ENCODE measurements at regions not wholly inside any gene's neighbourhood (a gene's known extent, or its start where the extent isn't known, plus 50 kb on each side); places are given as distances from the start of the nearest gene placed in this dataset.

DNA sequence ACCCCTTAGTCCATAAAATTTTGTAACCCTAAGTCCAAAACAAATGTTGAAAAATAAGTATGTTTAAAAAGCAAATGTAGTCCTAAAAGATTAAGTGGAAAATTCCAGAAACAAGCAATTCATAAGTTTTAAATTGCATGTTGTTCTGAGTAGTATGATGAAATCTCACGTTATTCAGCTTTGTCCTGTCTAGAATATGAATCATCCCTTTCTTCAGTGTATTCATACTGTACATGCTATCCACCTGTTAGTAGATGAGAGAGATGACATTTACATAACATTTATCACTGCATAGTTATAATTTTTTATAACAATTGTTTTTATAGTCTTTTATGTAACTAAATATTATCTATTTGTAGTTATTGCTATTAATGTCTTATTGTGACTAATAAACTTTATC is 622.3 kb upstream of the CHORDC1 start:
- DNase-seq (ENCODE audit: low spot score) = no peak

DNA sequence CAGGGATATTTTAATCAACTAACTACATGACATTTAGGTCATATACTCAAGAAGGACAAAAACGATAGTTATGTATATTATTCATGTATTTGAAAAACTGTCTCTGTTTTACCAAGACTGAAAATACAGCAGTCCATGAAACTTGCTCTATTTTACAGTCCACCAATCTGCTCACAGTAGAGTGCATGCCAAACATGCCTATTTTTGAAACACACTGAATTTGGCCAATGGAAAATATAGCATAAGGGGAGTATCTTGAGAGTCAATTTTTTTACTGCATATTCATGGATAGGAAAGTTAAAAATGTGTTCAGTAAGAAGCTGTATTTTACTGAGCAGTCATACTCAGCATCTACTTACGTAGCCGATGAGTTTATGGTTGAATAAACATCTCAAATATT is 621.2 kb upstream of the CHORDC1 start:
- DNase-seq (ENCODE audit: low spot score) = no peak

DNA sequence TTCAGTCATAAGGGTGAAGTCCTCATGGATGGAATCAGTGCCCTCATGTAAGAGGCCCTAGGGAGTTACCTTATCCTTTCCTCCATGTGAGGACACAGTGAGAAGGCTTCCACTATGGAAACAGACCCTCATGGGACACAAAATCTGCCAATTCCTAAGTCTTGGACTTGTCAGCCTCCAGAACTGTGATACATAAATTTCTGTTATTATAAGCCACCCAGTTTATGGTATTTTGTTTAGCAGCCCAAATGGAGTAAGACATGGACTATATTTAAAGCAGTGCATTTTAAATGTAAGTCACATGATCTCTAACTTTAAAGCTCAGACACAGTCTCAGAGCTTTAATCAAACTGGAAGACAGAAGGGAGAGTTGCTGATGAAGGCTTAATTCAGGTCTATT is 619.8 kb upstream of the CHORDC1 start:
- no peak for DNase-seq (ENCODE audit: low spot score)

DNA sequence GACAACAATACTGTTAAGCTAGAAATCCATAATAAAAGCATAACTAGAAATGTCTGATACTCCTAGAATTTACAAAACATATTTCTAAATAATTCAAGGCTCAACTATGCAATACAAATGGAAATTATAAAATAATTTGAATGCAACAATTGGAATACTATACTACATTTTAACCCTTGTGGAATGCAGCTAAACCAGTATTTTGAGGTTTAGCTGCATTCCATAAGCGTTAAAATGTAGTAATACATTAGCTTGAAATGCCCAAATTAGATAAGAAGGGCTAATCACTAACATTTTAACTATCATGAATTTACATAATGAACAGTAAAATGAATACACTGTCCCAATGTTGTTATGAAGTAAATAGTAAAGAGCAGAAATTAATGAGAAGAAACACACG is 617.2 kb upstream of the CHORDC1 start:
- no peak for DNase-seq (ENCODE audit: low spot score)

- no peak for DNase-seq (ENCODE audit: low spot score)
Measured at GRCh38 chr11:90836031-90836430, 613.2 kb upstream of the CHORDC1 start.

- DNase-seq (ENCODE audit: low spot score) = no peak
Measured at GRCh38 chr11:90823446-90823845, 600.6 kb upstream of the CHORDC1 start.

- no peak for DNase-seq (ENCODE audit: low spot score)
Measured at GRCh38 chr11:90822996-90823395, 600.1 kb upstream of the CHORDC1 start.

DNA sequence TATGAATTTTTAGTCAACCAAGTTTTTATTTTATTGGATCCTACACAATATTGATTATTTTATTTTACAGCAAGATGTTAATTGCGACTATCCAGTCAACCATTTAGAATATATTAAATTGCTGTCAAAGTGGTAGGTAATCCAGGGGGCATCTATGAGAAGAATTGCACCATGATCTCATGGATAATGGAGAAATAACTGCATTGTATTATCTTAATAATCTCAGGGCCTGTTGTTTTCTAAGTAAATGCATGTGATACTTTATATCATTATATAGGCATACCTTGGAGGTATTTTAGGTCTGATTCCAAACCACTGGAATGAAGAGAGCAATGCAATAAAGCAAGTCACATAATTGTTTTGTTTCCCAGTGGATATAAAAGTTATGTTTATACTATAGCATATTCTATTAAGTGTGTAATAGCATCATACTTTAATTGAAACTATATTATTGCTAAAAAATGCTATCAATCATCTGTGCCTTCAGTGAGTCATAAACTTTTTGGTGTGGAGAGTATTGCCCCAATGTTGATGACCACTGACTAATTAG is 595.4 kb upstream of the CHORDC1 start:
- DNase-seq (ENCODE audit: low spot score) = no peak

DNA sequence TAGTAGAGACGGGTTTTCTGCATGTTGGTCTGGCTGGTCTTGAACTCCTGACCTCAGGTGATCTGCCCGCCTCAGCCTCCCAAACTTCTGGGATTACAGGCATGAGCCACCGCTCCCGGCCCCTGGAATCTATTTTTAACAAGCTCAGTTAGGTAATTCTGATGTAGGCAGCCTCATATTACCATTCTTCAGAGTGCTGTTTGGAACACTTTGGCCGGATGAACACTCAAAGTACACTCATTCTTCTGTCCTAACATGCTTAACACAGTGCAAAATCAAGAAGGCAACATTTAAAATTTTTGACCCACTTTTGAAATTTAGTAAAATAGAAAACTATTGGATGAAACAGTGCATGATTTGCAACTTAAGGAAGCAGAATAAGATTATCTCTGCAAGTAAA is 586.7 kb upstream of the CHORDC1 start:
- DNase-seq (ENCODE audit: low spot score) = no peak

GRCh38 chr11:90805172-90805571 is 582.3 kb upstream of the CHORDC1 start:
- no peak for DNase-seq (ENCODE audit: low spot score)

GRCh38 chr11:90803831-90804230 is 581.0 kb upstream of the CHORDC1 start:
- DNase-seq (ENCODE audit: low spot score) = no peak

GRCh38 chr11:90803366-90803765 is 580.5 kb upstream of the CHORDC1 start:
- DNase-seq (ENCODE audit: low spot score) = no peak

GRCh38 chr11:90798769-90799168 is 575.9 kb upstream of the CHORDC1 start:
- no peak for DNase-seq (ENCODE audit: low spot score)

GRCh38 chr11:90795746-90796145 is 572.9 kb upstream of the CHORDC1 start:
- DNase-seq (ENCODE audit: low spot score) = no peak

DNA sequence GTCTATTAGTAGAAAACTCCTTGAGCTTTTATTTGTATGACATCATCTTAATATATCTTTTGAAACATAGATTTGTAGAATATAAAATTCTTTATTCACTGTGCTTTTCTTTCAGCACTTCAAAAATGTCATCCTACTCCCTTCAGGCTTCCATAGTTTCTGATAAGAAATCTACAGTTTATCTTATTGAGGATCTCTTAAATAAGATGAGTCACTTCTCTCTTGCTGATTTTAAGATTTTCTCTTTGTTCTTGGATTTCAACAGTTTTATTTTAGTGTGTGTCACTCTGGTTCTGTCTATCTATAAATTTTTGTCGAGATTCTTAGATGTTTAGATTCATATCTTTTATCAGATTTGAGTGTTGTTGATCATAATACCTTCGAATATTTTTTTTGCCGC is 566.1 kb upstream of the CHORDC1 start:
- no peak for DNase-seq (ENCODE audit: low spot score)

DNA sequence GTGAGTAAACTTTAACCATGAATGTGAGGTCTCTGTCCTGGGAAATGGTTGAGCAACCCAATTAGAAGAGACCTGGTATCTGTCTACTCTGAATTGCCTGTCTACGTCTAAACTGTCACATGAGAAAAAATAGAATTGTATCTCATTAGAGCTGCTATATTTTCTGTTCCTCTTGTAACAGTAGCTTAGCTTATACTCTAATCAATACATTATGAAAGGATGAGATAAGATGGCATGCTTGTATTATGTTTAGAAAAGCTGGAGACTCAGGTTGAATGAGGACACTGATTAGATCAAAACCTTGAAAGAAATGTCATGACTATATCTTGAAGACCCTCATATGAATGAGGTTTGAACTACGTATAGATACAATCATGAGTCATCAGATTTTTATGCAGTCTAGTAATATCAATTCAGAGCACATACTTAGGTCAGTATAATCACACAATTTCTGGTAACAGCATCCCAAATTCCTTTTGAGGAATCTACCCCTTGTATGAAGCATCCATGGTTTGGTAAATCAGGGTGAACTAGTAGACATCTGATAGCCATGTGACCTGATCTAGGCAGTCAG is 561.5 kb upstream of the CHORDC1 start:
- DNase-seq (ENCODE audit: low spot score) = no peak

DNA sequence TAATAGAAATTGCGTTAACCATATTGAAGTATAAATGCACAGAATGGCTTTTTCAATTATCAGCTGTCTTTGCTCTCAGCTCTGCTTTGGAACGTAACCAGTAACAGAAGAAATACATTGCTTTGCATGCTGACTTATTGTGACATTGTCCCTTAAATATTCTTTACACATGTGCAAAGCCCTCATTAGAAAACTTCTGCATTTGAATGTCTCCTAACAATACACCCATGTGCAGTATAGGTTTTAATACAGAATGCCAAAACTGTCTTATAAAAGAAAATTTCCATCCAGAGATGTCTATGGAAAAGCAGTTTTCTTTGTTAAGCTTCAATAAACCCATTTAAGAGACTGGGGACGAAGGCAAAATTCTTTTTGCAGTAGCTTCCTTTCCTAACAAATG is 560.3 kb upstream of the CHORDC1 start:
- DNase-seq (ENCODE audit: low spot score) = no peak

GRCh38 chr11:90779098-90779497 is 556.2 kb upstream of the CHORDC1 start:
- DNase-seq (ENCODE audit: low spot score) = no peak

DNA sequence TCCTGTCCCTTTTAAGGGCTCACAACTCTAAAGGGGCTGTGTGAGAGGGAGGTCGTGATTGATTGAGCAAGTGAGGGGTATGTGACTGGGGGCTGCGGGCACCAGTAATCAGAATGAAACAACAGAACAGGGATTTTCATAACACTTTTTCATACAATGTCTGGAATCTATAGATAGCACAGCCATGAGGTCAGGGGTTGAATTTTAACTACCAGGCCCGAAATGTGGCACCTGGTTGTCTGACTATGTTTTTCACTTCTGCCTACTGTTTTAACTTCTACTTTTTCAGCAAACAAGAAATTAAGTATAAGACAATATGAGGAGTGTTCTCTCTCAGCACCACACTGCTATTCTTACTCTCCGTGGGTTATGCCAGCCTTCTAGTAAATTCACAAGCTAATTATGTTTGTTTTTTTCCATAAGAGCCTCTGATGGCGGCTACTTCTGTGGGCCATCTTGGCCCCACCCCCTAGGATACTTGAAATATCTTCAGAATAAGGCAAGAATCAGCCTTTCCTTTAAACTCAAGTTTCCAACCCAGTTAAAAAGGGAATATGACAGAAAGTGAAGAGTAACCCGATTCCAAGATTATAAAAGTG is 552.8 kb upstream of the CHORDC1 start:
- no peak for DNase-seq (ENCODE audit: low spot score)

GRCh38 chr11:90774727-90775566 is 552.1 kb upstream of the CHORDC1 start:
- no peak for DNase-seq (ENCODE audit: low spot score)

DNA sequence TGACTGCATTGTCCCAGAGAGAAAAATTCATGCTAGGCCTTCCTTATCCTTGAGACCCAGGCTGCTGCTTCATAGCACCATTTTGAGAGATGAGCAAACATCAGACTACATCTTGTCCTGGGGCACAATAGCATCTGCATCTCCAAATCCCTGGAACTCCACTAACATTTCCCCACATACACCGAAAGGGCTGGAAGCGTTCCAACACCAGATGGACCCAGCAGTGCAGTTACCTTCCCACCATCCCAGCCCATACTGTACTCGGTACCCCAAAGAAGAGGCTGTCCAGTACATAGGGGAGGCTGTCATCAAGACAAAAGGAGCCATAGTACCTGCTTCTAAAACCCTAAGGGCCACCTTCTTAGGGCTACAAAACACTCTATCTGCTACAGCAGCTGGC is 547.2 kb upstream of the CHORDC1 start:
- DNase-seq (ENCODE audit: low spot score) = no peak

DNA sequence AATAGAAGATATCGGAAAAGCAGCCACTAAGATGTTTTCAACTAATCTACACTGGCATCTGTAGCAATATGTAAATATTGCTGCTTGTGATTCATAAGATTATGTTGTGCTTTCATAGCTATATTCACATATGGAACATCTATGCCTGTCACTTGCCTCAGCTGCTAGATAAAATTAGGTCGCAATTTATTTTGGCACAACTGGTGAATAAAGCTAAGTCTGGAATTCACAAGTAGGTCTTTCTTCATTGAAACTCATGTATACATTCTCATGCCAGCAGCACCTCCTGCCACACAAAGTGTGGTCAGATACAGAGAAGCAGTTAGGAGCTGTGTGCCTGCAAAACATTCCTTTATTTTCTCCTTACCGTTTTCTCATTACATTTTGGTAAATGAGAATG is 543.3 kb upstream of the CHORDC1 start:
- no peak for DNase-seq (ENCODE audit: low spot score)

DNA sequence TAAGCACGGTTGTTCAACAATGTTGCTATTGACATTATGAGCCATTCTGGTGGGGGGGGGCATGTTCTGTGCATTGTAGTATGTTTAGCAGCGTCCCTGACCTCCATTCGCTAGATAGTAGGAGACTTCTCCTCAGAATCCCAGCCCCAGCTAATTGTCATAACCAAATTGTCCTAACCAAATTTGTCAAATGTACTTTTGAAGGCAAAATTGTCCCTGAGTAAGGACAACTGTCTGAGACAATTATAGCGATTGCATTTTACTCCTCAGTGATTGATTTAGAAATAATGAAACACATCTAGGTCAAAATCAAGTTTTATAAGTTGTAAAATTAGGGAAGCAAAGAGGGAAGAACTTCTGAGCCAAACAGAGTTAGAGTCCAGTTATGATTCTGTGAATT is 541.8 kb upstream of the CHORDC1 start:
- no peak for DNase-seq (ENCODE audit: low spot score)
